ENCODE measurements at regions not wholly inside any gene's neighbourhood (a gene's known extent, or its start where the extent isn't known, plus 50 kb on each side); places are given as distances from the start of the nearest gene placed in this dataset.

DNA sequence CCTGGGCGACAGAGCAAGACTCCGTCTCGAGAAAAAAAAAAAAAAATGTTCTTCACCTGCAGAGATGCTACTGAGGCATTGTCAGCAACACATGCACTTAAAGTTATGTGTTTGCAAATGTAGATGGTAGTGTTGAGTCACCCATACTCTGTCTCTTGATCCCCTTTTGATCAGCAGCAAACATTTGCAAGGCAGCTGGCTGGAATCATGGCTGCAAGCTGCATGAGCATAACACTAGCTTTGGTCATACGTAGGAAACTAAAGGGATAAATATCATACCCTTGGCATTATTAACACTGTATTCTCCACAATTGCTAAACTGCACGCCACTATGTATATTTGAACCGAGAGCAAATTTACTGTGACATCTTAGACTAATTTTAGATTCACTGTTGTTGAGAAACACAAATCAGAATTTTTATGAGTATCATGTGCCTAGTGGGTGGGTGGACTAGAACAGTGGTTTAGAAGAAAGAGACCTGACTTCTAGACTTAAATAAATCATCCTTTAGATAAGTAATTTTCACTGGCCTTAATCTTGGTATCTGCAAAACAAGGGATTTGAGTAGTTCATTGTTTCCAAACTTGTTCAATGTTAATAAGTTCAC is 229.3 kb upstream of the MEOX2 start:
- no peak overlapping the region for H4K8ac ChIP-seq (ENCODE audit: low read length)
- H3K27ac ChIP-seq (ENCODE audit: low read length, poor library complexity, severe bottlenecking), result no peak overlapping the region
- WGBS, result 32% methylated on average over 4 of the region's 6 CpGs
- H2AFZ ChIP-seq (ENCODE audit: low read depth, low read length), result no peak overlapping the region
- H2AK5ac ChIP-seq (ENCODE audit: low read length, severe bottlenecking), result no peak overlapping the region
- no peaks in the 10 kb centered on the region for H3K4me1 ChIP-seq (ENCODE audit: control insufficient read depth, insufficient read depth, low read depth, low read length)
- H2BK12ac ChIP-seq (ENCODE audit: low read length in 2 of 2), result no peak overlapping the region
- H3K4me2 ChIP-seq (ENCODE audit: low read length, poor library complexity, severe bottlenecking), result no peak overlapping the region
- H3K23ac ChIP-seq (ENCODE audit: low read length in 2 of 2), result no peak overlapping the region
- peak; percentile 86 for DNase-seq
- no peaks in the 10 kb centered on the region for H3K27me3 ChIP-seq (ENCODE audit: control insufficient read depth in 1 of 2, insufficient read depth in 1 of 2, low read length in 2 of 2)
- H3K14ac ChIP-seq (ENCODE audit: low read length in 2 of 2), result no peak overlapping the region
- H2BK120ac ChIP-seq (ENCODE audit: low read depth, low read length), result no peak overlapping the region
- no peak overlapping the region for H4K91ac ChIP-seq (ENCODE audit: low read length)
- no peak overlapping the region for H3K4ac ChIP-seq (ENCODE audit: low read depth in 1 of 2, low read length in 2 of 2)
- H3K79me1 ChIP-seq (replicated peaks; ENCODE audit: low read length, poor library complexity, severe bottlenecking), result no peaks in the 10 kb centered on the region
- no peak overlapping the region for H3K4me3 ChIP-seq (ENCODE audit: insufficient read depth in 1 of 2, low read depth in 1 of 2, low read length in 2 of 2)
- no peak overlapping the region for H2BK15ac ChIP-seq (ENCODE audit: low read depth, poor library complexity, severe bottlenecking)
- H2BK5ac ChIP-seq (ENCODE audit: low read depth, low read length, poor library complexity, severe bottlenecking), result no peak overlapping the region
- no peaks in the 10 kb centered on the region for H3K36me3 ChIP-seq (ENCODE audit: control insufficient read depth in 1 of 2, insufficient read depth in 2 of 2, low read depth in 1 of 2, low read length in 2 of 2)
- no peak overlapping the region for H3K9ac ChIP-seq (ENCODE audit: low read length)
- H3K18ac ChIP-seq (ENCODE audit: low read depth in 1 of 2, low read length in 2 of 2), result no peak overlapping the region
- no peaks in the 10 kb centered on the region for H3K9me3 ChIP-seq (ENCODE audit: control insufficient read depth, low read length)

GRCh38 chr7:15914611-15915010 is 228.1 kb upstream of the MEOX2 start:
- Histone ChIP-seq H4K91ac (ENCODE audit: low read length) (no peak overlapping the region), H3K4me2 (ENCODE audit: low read length, poor library complexity, severe bottlenecking) (no peak overlapping the region), H3K27me3 (ENCODE audit: control insufficient read depth in 1 of 2, insufficient read depth in 1 of 2, low read length in 2 of 2) (no peaks in the 10 kb centered on the region), H3K4ac (ENCODE audit: low read depth in 1 of 2, low read length in 2 of 2) (no peak overlapping the region), H2BK15ac (ENCODE audit: low read depth, poor library complexity, severe bottlenecking) (no peak overlapping the region), H3K9me3 (ENCODE audit: control insufficient read depth, low read length) (no peaks in the 10 kb centered on the region), H3K14ac (ENCODE audit: low read length in 2 of 2) (no peak overlapping the region), H3K36me3 (ENCODE audit: control insufficient read depth in 1 of 2, insufficient read depth in 2 of 2, low read depth in 1 of 2, low read length in 2 of 2) (no peaks in the 10 kb centered on the region), H3K18ac (ENCODE audit: low read depth in 1 of 2, low read length in 2 of 2) (no peak overlapping the region), H2AK5ac (ENCODE audit: low read length, severe bottlenecking) (no peak overlapping the region), H3K27ac (ENCODE audit: low read length, poor library complexity, severe bottlenecking) (no peak overlapping the region), H3K9ac (ENCODE audit: low read length) (no peak overlapping the region), H2BK120ac (ENCODE audit: low read depth, low read length) (no peak overlapping the region), H4K8ac (ENCODE audit: low read length) (no peak overlapping the region), H2BK12ac (ENCODE audit: low read length in 2 of 2) (no peak overlapping the region), H3K4me1 (ENCODE audit: control insufficient read depth, insufficient read depth, low read depth, low read length) (no peaks in the 10 kb centered on the region), H2AFZ (ENCODE audit: low read depth, low read length) (no peak overlapping the region), H3K4me3 (ENCODE audit: insufficient read depth in 1 of 2, low read depth in 1 of 2, low read length in 2 of 2) (no peak overlapping the region), H3K23ac (ENCODE audit: low read length in 2 of 2) (no peak overlapping the region), H2BK5ac (ENCODE audit: low read depth, low read length, poor library complexity, severe bottlenecking) (no peak overlapping the region), H3K79me1 (replicated peaks; ENCODE audit: low read length, poor library complexity, severe bottlenecking) (no peaks in the 10 kb centered on the region)
- WGBS, result 4% methylated on average over 1 of the region's 2 CpGs
- peak; percentile 82 for DNase-seq

- Histone ChIP-seq H3K4me1 (ENCODE audit: control insufficient read depth, insufficient read depth, low read depth, low read length) (no peaks in the 10 kb centered on the region), H3K9me3 (ENCODE audit: control insufficient read depth, low read length) (no peaks in the 10 kb centered on the region), H3K27ac (ENCODE audit: low read length, poor library complexity, severe bottlenecking) (no peak overlapping the region), H2BK5ac (ENCODE audit: low read depth, low read length, poor library complexity, severe bottlenecking) (no peak overlapping the region), H3K36me3 (ENCODE audit: control insufficient read depth in 1 of 2, insufficient read depth in 2 of 2, low read depth in 1 of 2, low read length in 2 of 2) (no peaks in the 10 kb centered on the region), H3K18ac (ENCODE audit: low read depth in 1 of 2, low read length in 2 of 2) (no peak overlapping the region), H2AFZ (ENCODE audit: low read depth, low read length) (no peak overlapping the region), H3K79me1 (replicated peaks; ENCODE audit: low read length, poor library complexity, severe bottlenecking) (no peaks in the 10 kb centered on the region), H2BK12ac (ENCODE audit: low read length in 2 of 2) (no peak overlapping the region), H3K4ac (ENCODE audit: low read depth in 1 of 2, low read length in 2 of 2) (no peak overlapping the region), H4K91ac (ENCODE audit: low read length) (no peak overlapping the region), H3K9ac (ENCODE audit: low read length) (no peak overlapping the region), H3K14ac (ENCODE audit: low read length in 2 of 2) (no peak overlapping the region), H3K4me2 (ENCODE audit: low read length, poor library complexity, severe bottlenecking) (no peak overlapping the region), H2BK15ac (ENCODE audit: low read depth, poor library complexity, severe bottlenecking) (no peak overlapping the region), H3K27me3 (ENCODE audit: control insufficient read depth in 1 of 2, insufficient read depth in 1 of 2, low read length in 2 of 2) (no peaks in the 10 kb centered on the region), H2BK120ac (ENCODE audit: low read depth, low read length) (no peak overlapping the region), H3K4me3 (ENCODE audit: insufficient read depth in 1 of 2, low read depth in 1 of 2, low read length in 2 of 2) (no peak overlapping the region), H2AK5ac (ENCODE audit: low read length, severe bottlenecking) (no peak overlapping the region), H4K8ac (ENCODE audit: low read length) (peak overlapping the region; percentile 56), H3K23ac (ENCODE audit: low read length in 2 of 2) (no peak overlapping the region)
- DNase-seq, result no peak
- 67% methylated on average over 1 of the region's 1 CpG for WGBS
Observed at GRCh38 chr7:15906436-15906835, 220.0 kb upstream of the MEOX2 start.

- no peak overlapping the region for H2BK15ac ChIP-seq (ENCODE audit: low read depth, poor library complexity, severe bottlenecking)
- no peak for DNase-seq
- H3K4me3 ChIP-seq (ENCODE audit: insufficient read depth in 1 of 2, low read depth in 1 of 2, low read length in 2 of 2), result no peak overlapping the region
- no peak overlapping the region for H3K9ac ChIP-seq (ENCODE audit: low read length)
- H2BK5ac ChIP-seq (ENCODE audit: low read depth, low read length, poor library complexity, severe bottlenecking), result no peak overlapping the region
- H3K4me2 ChIP-seq (ENCODE audit: low read length, poor library complexity, severe bottlenecking), result no peak overlapping the region
- peak overlapping the region in 1 of 2 experiments; percentile 40 for H3K18ac ChIP-seq (ENCODE audit: low read depth in 1 of 2, low read length in 2 of 2)
- H3K79me1 ChIP-seq (replicated peaks; ENCODE audit: low read length, poor library complexity, severe bottlenecking), result no peaks in the 10 kb centered on the region
- H2BK12ac ChIP-seq (ENCODE audit: low read length in 2 of 2), result no peak overlapping the region
- H3K27me3 ChIP-seq (ENCODE audit: control insufficient read depth in 1 of 2, insufficient read depth in 1 of 2, low read length in 2 of 2), result no peaks in the 10 kb centered on the region
- H3K4me1 ChIP-seq (ENCODE audit: control insufficient read depth, insufficient read depth, low read depth, low read length), result no peaks in the 10 kb centered on the region
- H3K4ac ChIP-seq (ENCODE audit: low read depth in 1 of 2, low read length in 2 of 2), result no peak overlapping the region
- no peak overlapping the region for H2AK5ac ChIP-seq (ENCODE audit: low read length, severe bottlenecking)
- no peak overlapping the region for H2BK120ac ChIP-seq (ENCODE audit: low read depth, low read length)
- no peaks in the 10 kb centered on the region for H3K9me3 ChIP-seq (ENCODE audit: control insufficient read depth, low read length)
- no peak overlapping the region for H4K91ac ChIP-seq (ENCODE audit: low read length)
- no peak overlapping the region for H3K27ac ChIP-seq (ENCODE audit: low read length, poor library complexity, severe bottlenecking)
- 71% methylated on average over 8 of the region's 8 CpGs for whole genome bisulfite sequencing
- no peak overlapping the region for H2AFZ ChIP-seq (ENCODE audit: low read depth, low read length)
- no peak overlapping the region for H3K14ac ChIP-seq (ENCODE audit: low read length in 2 of 2)
- H4K8ac ChIP-seq (ENCODE audit: low read length), result no peak overlapping the region
- no peak overlapping the region for H3K23ac ChIP-seq (ENCODE audit: low read length in 2 of 2)
- H3K36me3 ChIP-seq (ENCODE audit: control insufficient read depth in 1 of 2, insufficient read depth in 2 of 2, low read depth in 1 of 2, low read length in 2 of 2), result no peaks in the 10 kb centered on the region
Observed at GRCh38 chr7:15905251-15906040, 219.0 kb upstream of the MEOX2 start.

Measured in mesenchymal stem cell (in vitro differentiated cells and primary cell).